ENCODE measurements at regions not wholly inside any gene's neighbourhood (a gene's known extent, or its start where the extent isn't known, plus 50 kb on each side); places are given as distances from the start of the nearest gene placed in this dataset.

DNA sequence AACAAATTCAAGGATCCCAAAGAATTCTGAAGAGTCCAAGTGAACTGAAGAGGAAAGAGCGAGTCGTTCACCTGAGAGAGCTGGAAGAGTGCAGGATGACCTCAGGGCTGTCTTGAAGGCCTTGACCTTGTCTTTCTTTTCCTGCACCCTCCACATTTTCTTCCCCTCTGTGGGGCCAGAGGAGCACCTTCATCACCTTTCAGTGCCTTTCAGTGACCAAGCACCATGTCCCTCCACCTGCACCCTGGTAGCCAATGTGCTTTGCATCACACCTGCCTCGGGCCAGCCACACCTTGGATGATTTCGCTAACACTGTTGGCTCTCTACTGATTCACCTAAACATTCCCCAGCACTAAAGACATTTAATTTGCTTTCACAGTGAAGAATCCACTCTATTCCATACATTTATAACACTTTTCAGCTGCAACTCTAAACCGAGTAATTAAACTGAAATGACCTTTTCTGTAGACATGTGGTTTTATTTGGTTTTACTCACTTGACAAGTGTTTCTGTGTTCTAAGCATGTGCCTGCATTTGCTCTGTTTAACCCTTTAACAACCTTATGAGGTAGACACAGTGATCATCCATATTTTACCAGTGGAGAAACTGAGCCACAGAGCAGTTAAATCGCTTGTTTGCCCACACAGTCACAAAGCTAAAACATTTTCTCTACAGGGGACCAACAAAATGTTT is 121.3 kb upstream of the CST7 start:
- TF ChIP-seq, protein P1, sequence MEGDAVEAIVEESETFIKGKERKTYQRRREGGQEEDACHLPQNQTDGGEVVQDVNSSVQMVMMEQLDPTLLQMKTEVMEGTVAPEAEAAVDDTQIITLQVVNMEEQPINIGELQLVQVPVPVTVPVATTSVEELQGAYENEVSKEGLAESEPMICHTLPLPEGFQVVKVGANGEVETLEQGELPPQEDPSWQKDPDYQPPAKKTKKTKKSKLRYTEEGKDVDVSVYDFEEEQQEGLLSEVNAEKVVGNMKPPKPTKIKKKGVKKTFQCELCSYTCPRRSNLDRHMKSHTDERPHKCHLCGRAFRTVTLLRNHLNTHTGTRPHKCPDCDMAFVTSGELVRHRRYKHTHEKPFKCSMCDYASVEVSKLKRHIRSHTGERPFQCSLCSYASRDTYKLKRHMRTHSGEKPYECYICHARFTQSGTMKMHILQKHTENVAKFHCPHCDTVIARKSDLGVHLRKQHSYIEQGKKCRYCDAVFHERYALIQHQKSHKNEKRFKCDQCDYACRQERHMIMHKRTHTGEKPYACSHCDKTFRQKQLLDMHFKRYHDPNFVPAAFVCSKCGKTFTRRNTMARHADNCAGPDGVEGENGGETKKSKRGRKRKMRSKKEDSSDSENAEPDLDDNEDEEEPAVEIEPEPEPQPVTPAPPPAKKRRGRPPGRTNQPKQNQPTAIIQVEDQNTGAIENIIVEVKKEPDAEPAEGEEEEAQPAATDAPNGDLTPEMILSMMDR (IDR thresholded peaks at IDR 0.05), result no peak
- Histone ChIP-seq H3K27me3 (no peaks in the 10 kb centered on the region), H3K4me1 (no peaks in the 10 kb centered on the region), H3K9me3 (no peaks in the 10 kb centered on the region), H3K27ac (no peak overlapping the region), H3K36me3 (no peaks in the 10 kb centered on the region), H3K4me3 (no peak overlapping the region)
- DNase-seq (ENCODE audit: low spot score), result no peak

DNA sequence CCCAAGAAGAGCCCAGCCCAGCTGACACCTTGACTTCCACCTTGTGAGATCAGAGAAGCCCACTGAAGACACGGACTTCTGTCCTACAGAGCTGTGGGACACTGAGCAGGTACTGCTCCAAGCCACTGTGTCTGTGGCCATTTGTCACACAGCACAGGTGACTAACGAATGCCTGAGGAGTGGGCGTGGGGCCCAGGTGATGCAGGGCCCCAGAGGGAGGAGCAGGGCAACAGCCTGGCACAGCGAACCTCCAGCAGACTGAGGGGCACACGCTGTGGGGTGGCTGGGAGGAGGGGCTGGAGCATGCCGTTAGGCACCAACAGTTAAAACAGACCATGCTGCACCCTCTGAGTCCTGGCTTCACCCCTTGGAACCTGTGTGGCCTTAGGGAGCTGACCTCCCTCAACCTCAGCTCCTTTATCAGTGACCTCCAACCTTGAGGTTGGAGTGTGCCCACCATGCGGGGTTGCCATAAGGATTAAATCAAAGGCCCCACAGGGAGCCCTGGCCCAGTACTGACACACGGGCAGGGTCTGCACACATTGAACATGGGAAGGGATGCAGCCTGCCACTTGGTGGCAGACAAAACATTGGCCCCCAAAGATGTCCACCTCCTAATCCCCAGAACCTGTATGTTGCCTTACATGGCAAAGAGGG is 119.9 kb upstream of the CST7 start:
- no peaks in the 10 kb centered on the region for H3K36me3 ChIP-seq
- no peaks in the 10 kb centered on the region for H3K9me3 ChIP-seq
- no peak overlapping the region for H3K27ac ChIP-seq
- no peak overlapping the region for H3K4me3 ChIP-seq
- TF ChIP-seq, protein P1 (IDR thresholded peaks at IDR 0.05), result no peak
- H3K4me1 ChIP-seq, result no peaks in the 10 kb centered on the region
- peak; percentile 46 for DNase-seq (ENCODE audit: low spot score)
- H3K27me3 ChIP-seq, result no peaks in the 10 kb centered on the region

DNA sequence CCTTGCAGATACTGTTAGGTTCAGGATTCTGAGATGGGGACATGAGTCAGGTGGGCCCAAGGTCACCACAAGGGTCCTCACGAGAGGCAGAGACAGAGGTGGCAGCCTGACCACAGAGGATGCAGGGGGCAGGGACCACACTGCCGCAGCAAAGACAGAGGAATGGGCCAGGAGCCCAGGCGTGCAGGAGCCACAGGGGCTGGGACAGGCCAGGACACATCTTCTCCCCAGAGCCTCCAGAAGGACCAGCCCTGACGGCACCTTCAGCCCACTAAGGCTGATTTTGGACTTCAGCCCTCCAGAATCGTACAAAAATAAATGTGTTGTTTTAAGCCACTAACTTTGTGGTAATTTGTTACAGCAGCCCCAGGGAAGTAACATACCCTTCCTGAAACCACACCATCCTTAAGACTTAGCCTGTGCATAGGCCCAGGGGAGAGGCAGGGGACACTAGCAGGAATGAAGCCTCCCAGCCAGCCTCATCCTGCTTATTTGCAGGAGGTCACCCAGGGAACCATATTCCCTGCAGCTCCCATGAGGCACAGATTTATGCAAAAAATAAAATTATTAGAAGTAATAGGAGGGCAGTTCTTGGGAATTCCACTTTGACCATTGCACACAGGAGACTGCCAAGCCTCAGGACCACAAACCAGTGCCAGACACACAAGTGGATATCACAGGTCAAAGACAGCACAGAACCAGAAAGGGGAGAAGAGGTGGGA is 119.3 kb upstream of the CST7 start:
- no peaks in the 10 kb centered on the region for H3K27me3 ChIP-seq
- TF ChIP-seq, protein P1 (IDR thresholded peaks at IDR 0.05), result no peak
- H3K4me3 ChIP-seq, result no peak overlapping the region
- no peak overlapping the region for H3K27ac ChIP-seq
- no peaks in the 10 kb centered on the region for H3K4me1 ChIP-seq
- H3K9me3 ChIP-seq, result no peaks in the 10 kb centered on the region
- no peak for DNase-seq (ENCODE audit: low spot score)
- no peaks in the 10 kb centered on the region for H3K36me3 ChIP-seq

DNA sequence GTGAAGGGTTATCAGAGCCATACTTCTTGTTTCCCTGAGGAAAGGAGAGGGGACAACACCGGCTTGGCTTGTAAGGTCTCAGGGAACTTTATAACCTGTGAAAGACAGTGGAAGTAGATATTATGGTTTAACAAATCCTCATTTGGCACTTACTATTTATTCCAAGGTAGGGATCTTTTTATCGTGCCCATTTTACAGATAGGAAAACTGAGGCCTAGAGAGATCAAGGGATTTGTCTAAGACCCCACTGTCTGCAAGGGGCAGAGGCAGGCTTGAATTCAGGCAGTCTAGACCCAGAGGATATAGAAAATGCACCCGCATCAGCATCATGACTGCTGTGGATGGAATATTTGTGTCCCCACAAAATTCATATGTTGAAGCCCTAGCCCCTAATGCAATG is 118.4 kb upstream of the CST7 start:
- H3K4me3 ChIP-seq, result no peak overlapping the region
- TF ChIP-seq, protein P1 (IDR thresholded peaks at IDR 0.05), result no peak
- no peaks in the 10 kb centered on the region for H3K36me3 ChIP-seq
- H3K4me1 ChIP-seq, result no peaks in the 10 kb centered on the region
- DNase-seq (ENCODE audit: low spot score), result peak; percentile 5
- H3K27ac ChIP-seq, result no peak overlapping the region
- H3K9me3 ChIP-seq, result no peaks in the 10 kb centered on the region
- H3K27me3 ChIP-seq, result no peaks in the 10 kb centered on the region

DNA sequence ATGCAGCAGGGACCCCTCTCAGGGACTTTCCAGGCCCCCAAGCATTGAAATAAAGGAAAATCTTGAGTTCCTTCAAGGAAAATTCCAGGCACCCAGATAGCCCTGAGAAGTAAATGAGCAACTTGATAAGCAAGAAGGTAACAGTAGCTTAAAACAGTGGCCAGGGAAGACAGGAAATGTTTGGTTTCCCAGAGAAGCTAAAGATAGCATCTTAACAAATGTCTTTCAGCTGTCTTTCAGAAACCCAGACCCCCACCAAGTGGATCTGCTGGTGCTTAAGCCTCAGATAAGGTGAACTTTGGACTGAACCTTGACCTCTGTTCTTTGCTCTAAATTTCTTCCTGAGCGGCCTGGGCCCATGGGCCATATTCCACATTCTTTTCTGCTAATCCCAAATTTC is 117.8 kb upstream of the CST7 start:
- no peak for DNase-seq (ENCODE audit: low spot score)
- no peaks in the 10 kb centered on the region for H3K27me3 ChIP-seq
- no peaks in the 10 kb centered on the region for H3K4me1 ChIP-seq
- no peaks in the 10 kb centered on the region for H3K36me3 ChIP-seq
- H3K27ac ChIP-seq, result no peak overlapping the region
- H3K4me3 ChIP-seq, result no peak overlapping the region
- no peaks in the 10 kb centered on the region for H3K9me3 ChIP-seq
- TF ChIP-seq, protein P1 (IDR thresholded peaks at IDR 0.05), result no peak

Data from right atrium auricular region (tissue), 2 donors.